A673 (cell line): ENCODE measurements at regions not wholly inside any gene's neighbourhood (a gene's known extent, or its start where the extent isn't known, plus 50 kb on each side); places are given as distances from the start of the nearest gene placed in this dataset.

Experiments used
- CTCF ChIP-seq: fragments of 300-800, 200-600 bp; sonication (generic); conservative IDR thresholded peaks from 2 replicates; pipeline ENCODE4 v1.5.1; 2017; ENCODE audit warnings: low read depth, mild to moderate bottlenecking, antibody characterized with exemption, low read length, moderate library complexity, mixed read lengths
- EZH2 ChIP-seq: fragments of 200-600 bp; sonication (generic); IDR thresholded peaks from 2 replicates; pipeline ENCODE4 v1.6.1; 2017; ENCODE audit warnings: borderline replicate concordance, low read depth, mild to moderate bottlenecking, mixed read lengths, antibody characterized with exemption, low read length; ENCODE audit not compliant: poor library complexity, severe bottlenecking

GRCh38 chr16:86158688-86159360, 259.9 kb downstream of the IRF8 start:
- TF ChIP-seq CTCF = no peak
- no peak for TF ChIP-seq EZH2
